PC-9 (cell line): ENCODE measurements at regions not wholly inside any gene's neighbourhood (a gene's known extent, or its start where the extent isn't known, plus 50 kb on each side); places are given as distances from the start of the nearest gene placed in this dataset.
"Not testable (repeated sequence)": the region's sequence is repeated elsewhere in the genome, so short reads cannot be mapped to it uniquely, and the experiment has no call there.

Source experiments
- EZH2 ChIP-seq: fragments of 200-600 bp; sonication (generic); IDR thresholded peaks from 2 replicates; pipeline ENCODE4 v1.8.0; 2017; ENCODE audit warnings: antibody characterized with exemption, low read depth
- TF ChIP-seq, protein P1 (sequence below): fragments of 200-600 bp; sonication (generic); conservative IDR thresholded peaks from 2 replicates; pipeline ENCODE4 v1.6.1; 2017; ENCODE audit warnings: mixed run types, antibody characterized with exemption, mild to moderate bottlenecking, moderate library complexity

DNA sequence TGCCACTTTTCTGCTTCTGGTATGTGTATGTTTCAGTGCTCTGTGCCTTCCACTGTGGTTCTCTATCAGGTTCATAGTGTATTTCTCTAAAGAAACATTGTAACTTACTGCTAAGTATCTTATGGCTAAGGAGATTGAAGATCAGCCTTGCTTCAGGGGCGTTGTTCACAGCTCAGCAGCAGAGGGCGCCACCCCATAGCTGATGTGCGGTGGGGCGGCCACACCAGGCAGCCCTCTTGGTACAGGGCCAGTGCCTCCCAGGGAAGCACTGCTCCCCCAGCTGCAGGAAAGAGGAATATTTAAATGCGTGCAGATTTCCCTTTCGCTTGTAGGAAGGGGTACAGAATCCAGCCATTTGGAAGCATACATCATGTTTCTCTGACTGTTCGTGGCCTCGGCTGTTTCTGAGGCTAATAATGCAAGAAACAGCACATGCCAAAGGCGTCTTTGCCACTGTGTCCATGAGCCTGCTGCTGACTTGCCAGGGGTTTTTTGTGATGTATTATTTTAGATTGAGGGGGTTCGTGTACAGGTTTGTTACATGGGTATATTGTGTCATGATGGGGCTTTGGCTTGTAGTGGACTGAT lies 96.7 kb downstream of the TBC1D26 start:
- TF ChIP-seq, protein P1, sequence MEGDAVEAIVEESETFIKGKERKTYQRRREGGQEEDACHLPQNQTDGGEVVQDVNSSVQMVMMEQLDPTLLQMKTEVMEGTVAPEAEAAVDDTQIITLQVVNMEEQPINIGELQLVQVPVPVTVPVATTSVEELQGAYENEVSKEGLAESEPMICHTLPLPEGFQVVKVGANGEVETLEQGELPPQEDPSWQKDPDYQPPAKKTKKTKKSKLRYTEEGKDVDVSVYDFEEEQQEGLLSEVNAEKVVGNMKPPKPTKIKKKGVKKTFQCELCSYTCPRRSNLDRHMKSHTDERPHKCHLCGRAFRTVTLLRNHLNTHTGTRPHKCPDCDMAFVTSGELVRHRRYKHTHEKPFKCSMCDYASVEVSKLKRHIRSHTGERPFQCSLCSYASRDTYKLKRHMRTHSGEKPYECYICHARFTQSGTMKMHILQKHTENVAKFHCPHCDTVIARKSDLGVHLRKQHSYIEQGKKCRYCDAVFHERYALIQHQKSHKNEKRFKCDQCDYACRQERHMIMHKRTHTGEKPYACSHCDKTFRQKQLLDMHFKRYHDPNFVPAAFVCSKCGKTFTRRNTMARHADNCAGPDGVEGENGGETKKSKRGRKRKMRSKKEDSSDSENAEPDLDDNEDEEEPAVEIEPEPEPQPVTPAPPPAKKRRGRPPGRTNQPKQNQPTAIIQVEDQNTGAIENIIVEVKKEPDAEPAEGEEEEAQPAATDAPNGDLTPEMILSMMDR, result peak; percentile 79
- TF ChIP-seq EZH2, result not testable (repeated sequence)
